Panc1 (cell line): ENCODE measurements at regions not wholly inside any gene's neighbourhood (a gene's known extent, or its start where the extent isn't known, plus 50 kb on each side); places are given as distances from the start of the nearest gene placed in this dataset.

Source experiments
- ATAC-seq: fragments of 200-7000 bp; cut with Tn5 transposase; 2 replicates; pipeline ENCODE4 v1.9.1; 2020; ENCODE audit warnings: mild to moderate bottlenecking, moderate library complexity
- BruUV-seq: library from RNA; stranded (reverse); fragments of 400-500 nt; replicated peaks from 2 replicates; lab custom pipeline; 2021; lab: Mats Ljungman, UMichigan
- CTCF ChIA-PET: fragments of 300-600 bp; sonication (Branson Sonifier 250); formaldehyde crosslinking; loops from one replicate; lab custom pipeline; 2022; ENCODE audit warnings: antibody characterized with exemption; lab: Charles Lee
- POLR2A ChIA-PET: fragments of 300-600 bp; sonication (Branson Sonifier 250); formaldehyde crosslinking; loops from one replicate; lab custom pipeline; 2022; ENCODE audit warnings: antibody characterized with exemption; lab: Charles Lee
- DNase-seq: peaks from one replicate; pipeline ENCODE4 v3.0.0-alpha.2; 2010; ENCODE audit warnings: low read depth, low spot score
- H3K27ac ChIP-seq: 2 replicates; pipeline ENCODE4 v1.5.1; 2011; ENCODE audit warnings: mild to moderate bottlenecking, low read length, inconsistent platforms
- H3K27me3 ChIP-seq: fragments of 200-500 bp; sonication (Bioruptor generic); 2 replicates; pipeline ENCODE4 v1.6.0; 2014; ENCODE audit warnings: low read length, inconsistent platforms; ENCODE audit not compliant: control insufficient read depth, insufficient read depth
- H3K36me3 ChIP-seq: fragments of 200-500 bp; sonication (Bioruptor generic); 2 replicates; pipeline ENCODE4 v1.5.1; 2014; ENCODE audit warnings: inconsistent platforms, mild to moderate bottlenecking, low read length, moderate library complexity; ENCODE audit not compliant: control insufficient read depth, insufficient read depth
- H3K4me1 ChIP-seq: 2 replicates; pipeline ENCODE4 v1.5.1; 2011; ENCODE audit warnings: inconsistent platforms, mild to moderate bottlenecking, low read length, moderate library complexity; ENCODE audit not compliant: control insufficient read depth, insufficient read depth
- H3K4me3 ChIP-seq, 2 experiments: 2 replicates each; pipeline ENCODE4 v1.5.1; 2011 to 2012; ENCODE audit warnings: low read depth in 2 of 2, low read length in 2 of 2, mild to moderate bottlenecking in 2 of 2, inconsistent platforms in 1 of 2, moderate library complexity in 1 of 2
- H3K9me3 ChIP-seq: fragments of 200-500 bp; sonication (Bioruptor generic); 2 replicates; pipeline ENCODE4 v1.5.1; 2014; ENCODE audit warnings: low read depth, mild to moderate bottlenecking, inconsistent platforms, low read length, moderate library complexity; ENCODE audit not compliant: control insufficient read depth, insufficient read depth
- POLR2AphosphoS5 ChIP-seq: IDR thresholded peaks from 2 replicates; pipeline ENCODE4 v1.6.1; 2012; ENCODE audit warnings: mild to moderate bottlenecking, low read depth, low read length, moderate library complexity
- SIN3A ChIP-seq: IDR thresholded peaks from 2 replicates; pipeline ENCODE4 v1.6.1; 2012; ENCODE audit warnings: low read depth, mild to moderate bottlenecking, low read length, moderate library complexity, borderline replicate concordance; ENCODE audit not compliant: insufficient read depth
- TCF7L2 ChIP-seq: IDR thresholded peaks from 2 replicates; pipeline ENCODE4 v1.6.1; 2011; ENCODE audit warnings: mild to moderate bottlenecking, low read depth, low read length, inconsistent platforms
- in situ Hi-C: cut with HindIII; loops from 2 replicates; pipeline ENCODE4 v1.10.0; 2016; ENCODE audit warnings: low sequenced_read_pairs, low pct_unique_long_range_greater_than_20kb
- intact Hi-C: fragments of 100-400 bp; cut with micrococcal nuclease; formaldehyde crosslinking; loops from one replicate; pipeline ENCODE4 v1.10.0; 2022; ENCODE audit not compliant: unreplicated experiment
- TF ChIP-seq, protein P1 (sequence below), 2 experiments: IDR thresholded peaks; 2 replicates each; pipeline ENCODE4 v1.6.1; 2011 to 2012; ENCODE audit warnings: low read depth in 2 of 2, control low read depth in 1 of 2, low read length in 1 of 2, mild to moderate bottlenecking in 1 of 2, moderate library complexity in 1 of 2; ENCODE audit not compliant: insufficient read depth in 1 of 2
- TF ChIP-seq, protein P2 (sequence below): fragments of 450-650 bp; IDR thresholded peaks from 2 replicates; pipeline ENCODE4 v1.5.1; 2017; ENCODE audit warnings: mild to moderate bottlenecking

DNA sequence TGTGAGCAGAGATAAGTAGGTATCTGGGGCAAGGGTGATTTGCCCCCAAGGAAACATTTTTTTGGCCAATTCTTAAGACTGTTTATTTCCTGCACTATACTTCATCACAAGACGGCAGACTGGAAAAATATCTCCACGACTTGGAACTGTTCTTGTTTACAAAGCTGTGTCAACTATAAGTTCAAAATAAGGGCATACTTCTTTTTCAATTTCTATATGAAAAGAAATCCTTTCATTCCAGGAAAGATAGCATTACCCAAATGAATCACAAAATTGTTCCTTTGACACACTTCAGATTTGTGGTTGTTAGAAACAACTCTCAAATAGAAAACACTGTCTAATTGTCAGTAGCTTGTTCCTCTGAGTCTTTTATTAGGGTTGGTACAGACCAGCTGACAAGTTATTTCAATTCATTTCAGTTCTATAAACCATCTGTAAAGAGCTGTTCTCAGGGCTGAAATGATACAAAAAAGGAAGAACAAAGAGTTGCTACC is 212.9 kb upstream of the PRDM1 start:
- H3K27ac ChIP-seq: peak overlapping the region; percentile 17; the same call in 1 of the 2 replicates
- BruUV-seq: no TSS peak
- H3K36me3 ChIP-seq: no peaks in the 10 kb centered on the region
- H3K9me3 ChIP-seq: no peaks in the 10 kb centered on the region
- H3K27me3 ChIP-seq: no peaks in the 10 kb centered on the region
- DNase-seq (no peak), ATAC-seq (no peak)
- intact Hi-C loops: no loop called here
- peaks cover 3% of the 10 kb centered on the region; the same call in 1 of the 2 replicates for H3K4me1 ChIP-seq
- H3K4me3 ChIP-seq: no peak overlapping the region
- in situ Hi-C loops: no loop called here
- POLR2A ChIA-PET: interaction anchor here (0.7 kb wide), 1 partner anchor 43 kb away, joined by 9 read pairs; no protein-coding TSS in a partner anchor
- CTCF ChIA-PET: no interaction called here
- TF ChIP-seq, protein P1, sequence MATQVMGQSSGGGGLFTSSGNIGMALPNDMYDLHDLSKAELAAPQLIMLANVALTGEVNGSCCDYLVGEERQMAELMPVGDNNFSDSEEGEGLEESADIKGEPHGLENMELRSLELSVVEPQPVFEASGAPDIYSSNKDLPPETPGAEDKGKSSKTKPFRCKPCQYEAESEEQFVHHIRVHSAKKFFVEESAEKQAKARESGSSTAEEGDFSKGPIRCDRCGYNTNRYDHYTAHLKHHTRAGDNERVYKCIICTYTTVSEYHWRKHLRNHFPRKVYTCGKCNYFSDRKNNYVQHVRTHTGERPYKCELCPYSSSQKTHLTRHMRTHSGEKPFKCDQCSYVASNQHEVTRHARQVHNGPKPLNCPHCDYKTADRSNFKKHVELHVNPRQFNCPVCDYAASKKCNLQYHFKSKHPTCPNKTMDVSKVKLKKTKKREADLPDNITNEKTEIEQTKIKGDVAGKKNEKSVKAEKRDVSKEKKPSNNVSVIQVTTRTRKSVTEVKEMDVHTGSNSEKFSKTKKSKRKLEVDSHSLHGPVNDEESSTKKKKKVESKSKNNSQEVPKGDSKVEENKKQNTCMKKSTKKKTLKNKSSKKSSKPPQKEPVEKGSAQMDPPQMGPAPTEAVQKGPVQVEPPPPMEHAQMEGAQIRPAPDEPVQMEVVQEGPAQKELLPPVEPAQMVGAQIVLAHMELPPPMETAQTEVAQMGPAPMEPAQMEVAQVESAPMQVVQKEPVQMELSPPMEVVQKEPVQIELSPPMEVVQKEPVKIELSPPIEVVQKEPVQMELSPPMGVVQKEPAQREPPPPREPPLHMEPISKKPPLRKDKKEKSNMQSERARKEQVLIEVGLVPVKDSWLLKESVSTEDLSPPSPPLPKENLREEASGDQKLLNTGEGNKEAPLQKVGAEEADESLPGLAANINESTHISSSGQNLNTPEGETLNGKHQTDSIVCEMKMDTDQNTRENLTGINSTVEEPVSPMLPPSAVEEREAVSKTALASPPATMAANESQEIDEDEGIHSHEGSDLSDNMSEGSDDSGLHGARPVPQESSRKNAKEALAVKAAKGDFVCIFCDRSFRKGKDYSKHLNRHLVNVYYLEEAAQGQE (IDR thresholded peaks at IDR 0.05; ENCODE audit: insufficient read depth in 1 of 2, low read depth in 2 of 2, low read length in 1 of 2): no peak
- TF ChIP-seq TCF7L2: no peak
- TF ChIP-seq SIN3A: no peak
- TF ChIP-seq, protein P2, sequence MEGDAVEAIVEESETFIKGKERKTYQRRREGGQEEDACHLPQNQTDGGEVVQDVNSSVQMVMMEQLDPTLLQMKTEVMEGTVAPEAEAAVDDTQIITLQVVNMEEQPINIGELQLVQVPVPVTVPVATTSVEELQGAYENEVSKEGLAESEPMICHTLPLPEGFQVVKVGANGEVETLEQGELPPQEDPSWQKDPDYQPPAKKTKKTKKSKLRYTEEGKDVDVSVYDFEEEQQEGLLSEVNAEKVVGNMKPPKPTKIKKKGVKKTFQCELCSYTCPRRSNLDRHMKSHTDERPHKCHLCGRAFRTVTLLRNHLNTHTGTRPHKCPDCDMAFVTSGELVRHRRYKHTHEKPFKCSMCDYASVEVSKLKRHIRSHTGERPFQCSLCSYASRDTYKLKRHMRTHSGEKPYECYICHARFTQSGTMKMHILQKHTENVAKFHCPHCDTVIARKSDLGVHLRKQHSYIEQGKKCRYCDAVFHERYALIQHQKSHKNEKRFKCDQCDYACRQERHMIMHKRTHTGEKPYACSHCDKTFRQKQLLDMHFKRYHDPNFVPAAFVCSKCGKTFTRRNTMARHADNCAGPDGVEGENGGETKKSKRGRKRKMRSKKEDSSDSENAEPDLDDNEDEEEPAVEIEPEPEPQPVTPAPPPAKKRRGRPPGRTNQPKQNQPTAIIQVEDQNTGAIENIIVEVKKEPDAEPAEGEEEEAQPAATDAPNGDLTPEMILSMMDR: no peak
- TF ChIP-seq POLR2AphosphoS5: no peak

DNA sequence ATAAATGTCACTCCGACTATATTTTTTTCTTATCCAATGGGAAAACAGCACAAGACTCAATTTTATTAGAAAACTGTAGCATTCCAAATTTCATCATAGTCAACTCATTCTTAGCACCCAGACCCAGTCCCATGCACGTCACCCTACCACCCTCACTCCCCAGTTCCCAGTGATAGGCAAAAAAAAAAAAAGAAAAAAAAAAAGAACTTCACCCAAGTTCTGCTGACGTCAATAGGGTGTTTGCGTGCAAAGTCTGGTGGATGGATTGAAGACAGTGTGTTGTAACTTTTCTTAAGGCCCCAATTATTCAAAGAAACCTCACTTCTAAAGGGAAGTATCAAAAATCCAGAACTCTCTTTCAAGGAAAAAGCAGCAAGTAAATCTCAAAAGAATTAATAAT is 213.9 kb upstream of the PRDM1 start:
- H3K27ac ChIP-seq: no peak overlapping the region
- ATAC-seq (no peak), DNase-seq (no peak)
- CTCF ChIA-PET: no interaction called here
- H3K9me3 ChIP-seq: no peaks in the 10 kb centered on the region
- in situ Hi-C loops: no loop called here
- H3K4me1 ChIP-seq: peaks cover 3% of the 10 kb centered on the region; the same call in 1 of the 2 replicates
- no peaks in the 10 kb centered on the region for H3K36me3 ChIP-seq
- POLR2A ChIA-PET: no interaction called here
- no peak overlapping the region for H3K4me3 ChIP-seq
- no peaks in the 10 kb centered on the region for H3K27me3 ChIP-seq
- intact Hi-C loops: no loop called here
- TF ChIP-seq, protein P2: no peak
- BruUV-seq: no TSS peak
